Cardiac fibroblast (primary cell): ENCODE measurements at regions not wholly inside any gene's neighbourhood (a gene's known extent, or its start where the extent isn't known, plus 50 kb on each side); places are given as distances from the start of the nearest gene placed in this dataset.

Experiments
- DNase-seq, 2 donors: peaks; one replicate each; pipeline versions ENCODE4 v3.0.0 to v3.0.0-alpha.2; 2010; ENCODE audit warnings: low read depth in 2 of 2
- H3K4me3 ChIP-seq, 2 donors: replicated peaks in 1 of 2; 1 replicate in 1 of 2; 2 replicates in 1 of 2; pipeline ENCODE4 v1.5.1; 2011; ENCODE audit warnings: low read depth in 2 of 2, low read length in 2 of 2, mild to moderate bottlenecking in 2 of 2, moderate library complexity in 1 of 2
- CTCF ChIP-seq: IDR thresholded peaks from one replicate; pipeline ENCODE4 v1.5.1; 2011; ENCODE audit warnings: low read depth, mild to moderate bottlenecking, low read length, inconsistent platforms

- no peak overlapping the region for H3K4me3 ChIP-seq
- no peak for TF ChIP-seq CTCF
- DNase-seq = no peak
Observed at GRCh38 chr4:178696515-178696914, 1254.3 kb upstream of the AGA start.

GRCh38 chr4:178712486-178712885, 1270.2 kb upstream of the AGA start:
- TF ChIP-seq CTCF = no peak
- no peak for DNase-seq

GRCh38 chr4:178738026-178738425, 1295.8 kb upstream of the AGA start:
- H3K4me3 ChIP-seq = no peak overlapping the region
- TF ChIP-seq CTCF = no peak
- no peak for DNase-seq

More at GRCh38 chr4:178712486-178712885, 1270.2 kb upstream of the AGA start:
- H3K4me3 ChIP-seq = no peak overlapping the region

GRCh38 chr4:178745203-178745602, 1303.0 kb upstream of the AGA start:
- no peak overlapping the region for H3K4me3 ChIP-seq
- no peak for DNase-seq
- TF ChIP-seq CTCF = no peak

GRCh38 chr4:178752954-178753525, 1310.8 kb upstream of the AGA start:
- no peak overlapping the region for H3K4me3 ChIP-seq
- no peak for TF ChIP-seq CTCF
- no peak for DNase-seq

- DNase-seq = no peak
- TF ChIP-seq CTCF = no peak
Observed at GRCh38 chr4:178778496-178778895, 1336.3 kb upstream of the AGA start.

GRCh38 chr4:178781779-178782178, 1339.5 kb upstream of the AGA start:
- H3K4me3 ChIP-seq = no peak overlapping the region
- no peak for TF ChIP-seq CTCF
- DNase-seq = no peak

More at GRCh38 chr4:178778496-178778895, 1336.3 kb upstream of the AGA start:
- no peak overlapping the region for H3K4me3 ChIP-seq
